Activated CD8-positive, alpha-beta T cell treated with anti-CD3 and anti-CD28 coated beads, Interleukin-2, amount 10 ng/mL, durations not matched to agents 7 days and 5 days (primary cell): ENCODE measurements at regions not wholly inside any gene's neighbourhood (a gene's known extent, or its start where the extent isn't known, plus 50 kb on each side); places are given as distances from the start of the nearest gene placed in this dataset.

Source experiments
- ATAC-seq: fragments of 150-1000 bp; cut with Tn5 transposase; one replicate; pipeline ENCODE4 v1.10.0; 2021; ENCODE audit warnings: moderate library complexity
- CTCF ChIA-PET: fragments of 350-600 bp; sonication (Branson Sonifier 250); formaldehyde crosslinking; loops from one replicate; lab custom pipeline; 2021; ENCODE audit warnings: antibody characterized with exemption; lab: Charles Lee
- POLR2A ChIA-PET: fragments of 350-600 bp; sonication (Branson Sonifier 250); formaldehyde crosslinking; loops from one replicate; lab custom pipeline; 2021; ENCODE audit warnings: antibody characterized with exemption; lab: Charles Lee
- DNase-seq: peaks from one replicate; pipeline ENCODE4 v3.0.0-alpha.2; 2020
- H3K27ac Mint-ChIP-seq: one replicate; pipeline ENCODE4 v1.8.0; 2021; ENCODE audit warnings: mild to moderate bottlenecking, mixed read lengths
- H3K27me3 Mint-ChIP-seq: one replicate; pipeline ENCODE4 v1.8.0; 2021; ENCODE audit warnings: low read depth, mixed read lengths
- H3K36me3 Mint-ChIP-seq: one replicate; pipeline ENCODE4 v1.8.0; 2021; ENCODE audit warnings: low read depth, mixed read lengths
- H3K4me1 Mint-ChIP-seq: one replicate; pipeline ENCODE4 v1.8.0; 2021; ENCODE audit warnings: low read depth, mixed read lengths
- H3K4me3 Mint-ChIP-seq: one replicate; pipeline ENCODE4 v1.8.0; 2021; ENCODE audit warnings: mild to moderate bottlenecking, mixed read lengths
- H3K9me3 Mint-ChIP-seq: one replicate; pipeline ENCODE4 v1.8.0; 2022; ENCODE audit warnings: mixed read lengths; ENCODE audit not compliant: insufficient read depth

GRCh38 chr2:2871480-2872308 is 505.9 kb downstream of the EIPR1 start:
- Mint-ChIP-seq H3K4me3 (no peak overlapping the region), H3K9me3 (no peaks in the 10 kb centered on the region), H3K4me1 (no peaks in the 10 kb centered on the region), H3K27ac (no peak overlapping the region), H3K27me3 (no peaks in the 10 kb centered on the region), H3K36me3 (no peaks in the 10 kb centered on the region)
- no peak for DNase-seq
- ChIA-PET POLR2A (no interaction called here), CTCF (no interaction called here)
- ATAC-seq = no peak

GRCh38 chr2:2870106-2870505 is 507.5 kb downstream of the EIPR1 start:
- H3K4me3 Mint-ChIP-seq = no peak overlapping the region
- no peak overlapping the region for H3K27ac Mint-ChIP-seq
- ChIA-PET POLR2A (no interaction called here), CTCF (no interaction called here)
- no peak for ATAC-seq
- H3K9me3 Mint-ChIP-seq = no peaks in the 10 kb centered on the region
- H3K36me3 Mint-ChIP-seq = no peaks in the 10 kb centered on the region
- no peaks in the 10 kb centered on the region for H3K27me3 Mint-ChIP-seq
- H3K4me1 Mint-ChIP-seq = no peaks in the 10 kb centered on the region
- no peak for DNase-seq

- H3K4me1 Mint-ChIP-seq = no peaks in the 10 kb centered on the region
- no peak for DNase-seq
- ChIA-PET POLR2A (no interaction called here), CTCF (no interaction called here)
- H3K4me3 Mint-ChIP-seq = no peak overlapping the region
- no peaks in the 10 kb centered on the region for H3K27me3 Mint-ChIP-seq
- no peak overlapping the region for H3K27ac Mint-ChIP-seq
- no peak for ATAC-seq
- no peaks in the 10 kb centered on the region for H3K9me3 Mint-ChIP-seq
- no peaks in the 10 kb centered on the region for H3K36me3 Mint-ChIP-seq
Observed at GRCh38 chr2:2869553-2869952, 508.1 kb downstream of the EIPR1 start.

- ChIA-PET POLR2A (no interaction called here), CTCF (no interaction called here)
- Mint-ChIP-seq H3K9me3 (no peaks in the 10 kb centered on the region), H3K27me3 (no peaks in the 10 kb centered on the region), H3K27ac (no peak overlapping the region), H3K4me3 (no peak overlapping the region), H3K4me1 (no peaks in the 10 kb centered on the region), H3K36me3 (no peaks in the 10 kb centered on the region)
- ATAC-seq (no peak), DNase-seq (no peak)
Observed at GRCh38 chr2:2868085-2868484, 509.5 kb downstream of the EIPR1 start.

GRCh38 chr2:2867397-2867979 is 510.1 kb downstream of the EIPR1 start:
- Mint-ChIP-seq H3K27ac (no peak overlapping the region), H3K4me3 (no peak overlapping the region), H3K27me3 (no peaks in the 10 kb centered on the region), H3K9me3 (no peaks in the 10 kb centered on the region), H3K4me1 (no peaks in the 10 kb centered on the region), H3K36me3 (no peaks in the 10 kb centered on the region)
- DNase-seq (no peak), ATAC-seq (no peak)
- ChIA-PET CTCF (no interaction called here), POLR2A (no interaction called here)

- ATAC-seq = no peak
- CTCF ChIA-PET = no interaction called here
- DNase-seq = no peak
- Mint-ChIP-seq H3K36me3 (no peaks in the 10 kb centered on the region), H3K9me3 (no peaks in the 10 kb centered on the region), H3K27me3 (no peaks in the 10 kb centered on the region), H3K4me3 (no peak overlapping the region), H3K27ac (no peak overlapping the region), H3K4me1 (no peaks in the 10 kb centered on the region)
- POLR2A ChIA-PET = no interaction called here
Observed at GRCh38 chr2:2866459-2866858, 511.2 kb downstream of the EIPR1 start.

DNA sequence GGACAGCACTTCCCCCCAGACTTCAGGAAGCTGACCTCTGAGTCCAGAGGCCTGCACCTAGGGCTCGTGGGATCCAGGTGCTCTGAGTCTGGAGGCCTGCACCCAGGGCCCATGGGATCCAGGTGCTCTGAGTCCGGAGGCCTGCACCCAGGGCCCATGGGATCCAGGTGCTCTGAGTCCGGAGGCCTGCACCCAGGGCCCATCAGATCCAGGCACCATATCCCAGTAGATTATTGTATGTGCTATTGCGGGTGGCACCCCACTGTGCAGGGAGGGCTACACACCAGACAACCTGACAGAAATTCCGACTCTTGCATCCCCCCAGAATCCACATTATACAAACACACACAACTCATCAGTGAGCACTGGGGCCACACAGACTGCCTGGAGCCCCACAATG is 515.2 kb downstream of the EIPR1 start:
- Mint-ChIP-seq H3K36me3 (no peaks in the 10 kb centered on the region), H3K9me3 (no peaks in the 10 kb centered on the region), H3K27ac (no peak overlapping the region), H3K27me3 (no peaks in the 10 kb centered on the region), H3K4me3 (no peak overlapping the region), H3K4me1 (no peaks in the 10 kb centered on the region)
- ChIA-PET POLR2A (no interaction called here), CTCF (no interaction called here)
- DNase-seq (no peak), ATAC-seq (no peak)

GRCh38 chr2:2861666-2862240 is 515.9 kb downstream of the EIPR1 start:
- DNase-seq (no peak), ATAC-seq (no peak)
- POLR2A ChIA-PET = no interaction called here
- H3K36me3 Mint-ChIP-seq = no peaks in the 10 kb centered on the region
- no peaks in the 10 kb centered on the region for H3K4me1 Mint-ChIP-seq
- H3K27me3 Mint-ChIP-seq = no peaks in the 10 kb centered on the region
- H3K27ac Mint-ChIP-seq = no peak overlapping the region
- H3K9me3 Mint-ChIP-seq = no peaks in the 10 kb centered on the region
- CTCF ChIA-PET = no interaction called here
- no peak overlapping the region for H3K4me3 Mint-ChIP-seq

GRCh38 chr2:2860589-2861300 is 516.9 kb downstream of the EIPR1 start:
- ATAC-seq (no peak), DNase-seq (no peak)
- no peaks in the 10 kb centered on the region for H3K36me3 Mint-ChIP-seq
- H3K4me3 Mint-ChIP-seq = no peak overlapping the region
- H3K27ac Mint-ChIP-seq = no peak overlapping the region
- H3K9me3 Mint-ChIP-seq = no peaks in the 10 kb centered on the region
- H3K27me3 Mint-ChIP-seq = no peaks in the 10 kb centered on the region
- H3K4me1 Mint-ChIP-seq = no peaks in the 10 kb centered on the region
- POLR2A ChIA-PET = no interaction called here
- CTCF ChIA-PET = no interaction called here

- no peaks in the 10 kb centered on the region for H3K27me3 Mint-ChIP-seq
- H3K36me3 Mint-ChIP-seq = no peaks in the 10 kb centered on the region
- no peak for ATAC-seq
- CTCF ChIA-PET = no interaction called here
- no peak overlapping the region for H3K4me3 Mint-ChIP-seq
- no peak overlapping the region for H3K27ac Mint-ChIP-seq
- DNase-seq = no peak
- POLR2A ChIA-PET = no interaction called here
- H3K4me1 Mint-ChIP-seq = no peaks in the 10 kb centered on the region
- no peaks in the 10 kb centered on the region for H3K9me3 Mint-ChIP-seq
Observed at GRCh38 chr2:2859732-2860131, 517.9 kb downstream of the EIPR1 start.

DNA sequence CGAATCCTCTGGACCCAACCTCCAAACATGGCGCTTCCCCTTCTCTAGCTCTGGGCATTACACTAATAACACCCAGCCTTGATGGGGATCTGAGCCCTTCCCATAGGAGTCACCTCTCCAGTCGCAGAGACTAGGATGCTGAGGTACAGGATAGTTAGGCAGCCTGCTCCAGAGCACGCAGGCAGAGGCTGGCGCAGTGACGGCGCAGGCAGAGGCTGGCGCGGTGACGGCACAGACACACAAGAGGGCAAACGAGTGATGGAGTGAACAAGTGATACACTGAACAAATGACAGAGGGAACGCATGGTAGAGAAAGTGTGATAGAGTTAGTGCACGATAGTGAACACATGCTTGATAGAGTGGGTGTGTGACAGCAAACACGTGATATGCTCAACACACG is 518.5 kb downstream of the EIPR1 start:
- DNase-seq (no peak), ATAC-seq (no peak)
- no peak overlapping the region for H3K4me3 Mint-ChIP-seq
- H3K36me3 Mint-ChIP-seq = no peaks in the 10 kb centered on the region
- H3K9me3 Mint-ChIP-seq = no peaks in the 10 kb centered on the region
- H3K27me3 Mint-ChIP-seq = no peaks in the 10 kb centered on the region
- no peak overlapping the region for H3K27ac Mint-ChIP-seq
- ChIA-PET CTCF (no interaction called here), POLR2A (no interaction called here)
- no peaks in the 10 kb centered on the region for H3K4me1 Mint-ChIP-seq

- Mint-ChIP-seq H3K9me3 (no peaks in the 10 kb centered on the region), H3K4me3 (no peak overlapping the region), H3K4me1 (no peaks in the 10 kb centered on the region), H3K27ac (no peak overlapping the region), H3K27me3 (no peaks in the 10 kb centered on the region), H3K36me3 (no peaks in the 10 kb centered on the region)
- ChIA-PET CTCF (no interaction called here), POLR2A (no interaction called here)
- no peak for DNase-seq
- no peak for ATAC-seq
Observed at GRCh38 chr2:2856723-2857415, 520.7 kb downstream of the EIPR1 start.
